Activated B cell treated with CpG ODN at 0.5 μM for 24 hours (primary cell): ENCODE measurements at regions not wholly inside any gene's neighbourhood (a gene's known extent, or its start where the extent isn't known, plus 50 kb on each side); places are given as distances from the start of the nearest gene placed in this dataset.

Experiments used
- ATAC-seq: fragments of 200-7000 bp; cut with Tn5 transposase; one replicate; pipeline ENCODE4 v1.10.0; 2021; ENCODE audit warnings: low read depth, mild to moderate bottlenecking, moderate library complexity
- CTCF ChIA-PET: fragments of 350-600 bp; sonication (Branson Sonifier 250); formaldehyde crosslinking; loops from one replicate; lab custom pipeline; 2021; ENCODE audit warnings: antibody characterized with exemption; lab: Charles Lee
- POLR2A ChIA-PET: fragments of 350-600 bp; sonication (Branson Sonifier 250); formaldehyde crosslinking; loops from one replicate; lab custom pipeline; 2021; ENCODE audit warnings: antibody characterized with exemption; lab: Charles Lee
- DNase-seq: peaks from one replicate; pipeline ENCODE4 v3.0.0; 2022
- H3K27ac Mint-ChIP-seq: one replicate; pipeline ENCODE4 v1.8.0; 2020; ENCODE audit warnings: mixed read lengths
- H3K27me3 Mint-ChIP-seq: one replicate; pipeline ENCODE4 v1.8.0; 2021; ENCODE audit warnings: mixed read lengths
- H3K36me3 Mint-ChIP-seq: one replicate; pipeline ENCODE4 v1.8.0; 2021; ENCODE audit warnings: low read depth, mixed read lengths
- H3K4me1 Mint-ChIP-seq: one replicate; pipeline ENCODE4 v1.8.0; 2021; ENCODE audit warnings: mixed read lengths
- H3K4me3 Mint-ChIP-seq: one replicate; pipeline ENCODE4 v1.8.0; 2020; ENCODE audit warnings: mild to moderate bottlenecking, mixed read lengths
- H3K9me3 Mint-ChIP-seq: one replicate; pipeline ENCODE4 v1.8.0; 2020; ENCODE audit warnings: mixed read lengths
- intact Hi-C: fragments of 100-400 bp; cut with micrococcal nuclease; formaldehyde crosslinking; loops from one replicate; pipeline ENCODE4 v1.15.1; 2024
- TF ChIP-seq, protein P1 (sequence below): fragments of 200-600 bp; IDR thresholded peaks from one replicate; pipeline ENCODE4 v1.8.0; 2022; ENCODE audit warnings: antibody characterized with exemption, mild to moderate bottlenecking

DNA sequence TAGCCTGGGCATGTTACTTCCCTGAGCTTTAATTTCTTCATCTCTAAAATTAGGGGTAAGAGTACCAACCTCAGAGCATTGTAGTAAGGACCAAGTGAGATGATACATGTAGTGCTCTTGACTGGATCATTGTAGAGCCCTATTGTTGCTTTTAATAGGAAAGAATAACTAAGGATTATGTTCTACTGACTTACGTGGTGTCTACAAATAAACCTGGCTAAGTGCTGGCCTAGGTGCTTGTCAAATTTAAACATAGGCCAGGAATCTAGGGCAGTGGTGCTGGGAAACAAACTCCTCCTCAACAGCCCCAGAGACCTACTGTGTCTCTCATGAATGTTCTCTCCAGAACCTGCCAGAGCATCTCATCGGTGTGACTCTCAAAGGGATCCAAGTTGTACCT is 69.4 kb downstream of the ABCC12 start:
- TF ChIP-seq, protein P1, sequence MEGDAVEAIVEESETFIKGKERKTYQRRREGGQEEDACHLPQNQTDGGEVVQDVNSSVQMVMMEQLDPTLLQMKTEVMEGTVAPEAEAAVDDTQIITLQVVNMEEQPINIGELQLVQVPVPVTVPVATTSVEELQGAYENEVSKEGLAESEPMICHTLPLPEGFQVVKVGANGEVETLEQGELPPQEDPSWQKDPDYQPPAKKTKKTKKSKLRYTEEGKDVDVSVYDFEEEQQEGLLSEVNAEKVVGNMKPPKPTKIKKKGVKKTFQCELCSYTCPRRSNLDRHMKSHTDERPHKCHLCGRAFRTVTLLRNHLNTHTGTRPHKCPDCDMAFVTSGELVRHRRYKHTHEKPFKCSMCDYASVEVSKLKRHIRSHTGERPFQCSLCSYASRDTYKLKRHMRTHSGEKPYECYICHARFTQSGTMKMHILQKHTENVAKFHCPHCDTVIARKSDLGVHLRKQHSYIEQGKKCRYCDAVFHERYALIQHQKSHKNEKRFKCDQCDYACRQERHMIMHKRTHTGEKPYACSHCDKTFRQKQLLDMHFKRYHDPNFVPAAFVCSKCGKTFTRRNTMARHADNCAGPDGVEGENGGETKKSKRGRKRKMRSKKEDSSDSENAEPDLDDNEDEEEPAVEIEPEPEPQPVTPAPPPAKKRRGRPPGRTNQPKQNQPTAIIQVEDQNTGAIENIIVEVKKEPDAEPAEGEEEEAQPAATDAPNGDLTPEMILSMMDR: no peak
- no peaks in the 10 kb centered on the region for H3K4me1 Mint-ChIP-seq
- no peak for DNase-seq
- H3K36me3 Mint-ChIP-seq: no peaks in the 10 kb centered on the region
- no peak overlapping the region for H3K4me3 Mint-ChIP-seq
- no peaks in the 10 kb centered on the region for H3K9me3 Mint-ChIP-seq
- no peak for ATAC-seq
- H3K27ac Mint-ChIP-seq: no peak overlapping the region
- ChIA-PET CTCF (no interaction called here), POLR2A (no interaction called here)
- H3K27me3 Mint-ChIP-seq: peaks cover 9% of the 10 kb centered on the region
- intact Hi-C loops: no loop called here

DNA sequence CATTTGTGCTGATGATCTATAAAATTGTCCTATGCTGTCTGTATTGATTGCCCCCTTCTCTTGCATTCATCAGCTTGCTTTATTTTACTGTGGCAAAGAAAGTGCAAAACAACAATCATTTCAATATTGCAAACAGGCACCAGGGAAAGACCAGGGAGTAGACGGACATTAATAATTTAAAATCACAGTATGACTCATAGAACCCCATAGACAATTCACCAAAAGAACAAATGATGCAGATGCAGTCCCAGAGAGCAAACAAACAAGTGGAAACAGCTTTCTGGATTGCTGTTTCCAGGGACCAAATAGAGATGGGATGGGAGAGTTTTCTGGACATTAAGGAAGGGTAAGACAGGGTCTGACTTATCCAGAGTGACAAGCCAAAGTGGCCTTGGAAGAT is 70.1 kb downstream of the ABCC12 start:
- H3K4me3 Mint-ChIP-seq: no peak overlapping the region
- CTCF ChIA-PET: no interaction called here

DNA sequence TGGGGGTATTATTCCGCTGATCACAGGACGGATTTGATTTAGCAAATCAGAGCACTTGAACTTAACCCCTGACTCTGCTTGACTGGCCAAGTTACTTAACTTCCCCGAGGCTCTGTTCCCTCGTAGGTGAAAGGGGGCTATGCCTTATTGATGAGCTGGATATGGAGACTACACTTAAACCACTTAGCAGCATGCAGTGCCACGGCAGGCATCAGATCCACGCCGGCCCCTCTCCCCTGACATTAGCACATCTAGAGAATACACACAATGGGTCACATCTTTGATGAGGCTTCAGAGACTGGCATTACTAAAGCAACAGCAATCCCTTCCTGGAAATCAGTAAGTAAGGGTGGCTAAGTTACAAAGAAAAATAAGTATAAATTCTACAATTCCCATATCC is 71.0 kb downstream of the ABCC12 start:
- TF ChIP-seq, protein P1: no peak
- POLR2A ChIA-PET: no interaction called here
- Mint-ChIP-seq H3K9me3 (no peaks in the 10 kb centered on the region), H3K4me1 (no peaks in the 10 kb centered on the region), H3K27ac (no peak overlapping the region), H3K27me3 (peaks cover 8% of the 10 kb centered on the region), H3K36me3 (no peaks in the 10 kb centered on the region), H3K4me3 (no peak overlapping the region)
- CTCF ChIA-PET: no interaction called here
- DNase-seq (no peak), ATAC-seq (no peak)
- intact Hi-C loops: no loop called here

More for the DNA sequence above, 70.1 kb downstream of the ABCC12 start:
- POLR2A ChIA-PET: no interaction called here
- intact Hi-C loops: no loop called here
- DNase-seq: no peak
- H3K27ac Mint-ChIP-seq: no peak overlapping the region
- H3K36me3 Mint-ChIP-seq: no peaks in the 10 kb centered on the region
- no peaks in the 10 kb centered on the region for H3K9me3 Mint-ChIP-seq
- ATAC-seq: no peak
- H3K27me3 Mint-ChIP-seq: peaks cover 8% of the 10 kb centered on the region
- TF ChIP-seq, protein P1: no peak
- no peaks in the 10 kb centered on the region for H3K4me1 Mint-ChIP-seq

DNA sequence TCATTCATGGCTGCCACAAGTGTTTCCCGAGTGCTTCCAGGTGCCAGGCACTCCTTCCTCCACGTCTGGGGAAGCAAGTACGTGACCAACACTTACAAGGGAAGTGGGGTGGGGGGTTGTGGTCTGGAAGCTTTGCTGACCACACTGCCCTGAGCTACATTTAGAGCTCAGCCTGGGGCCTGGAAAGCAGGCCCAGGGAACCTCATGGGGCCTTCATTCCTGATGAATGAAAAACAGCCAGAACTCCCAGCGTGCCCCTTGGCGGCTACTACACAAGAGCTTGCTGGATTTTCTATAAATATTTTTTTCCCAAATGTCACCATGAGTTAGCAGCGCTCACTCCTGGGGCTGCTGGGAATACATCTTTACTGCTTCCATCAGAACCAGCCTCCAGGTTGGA is 73.3 kb downstream of the ABCC12 start:
- Mint-ChIP-seq H3K36me3 (no peaks in the 10 kb centered on the region), H3K27ac (no peak overlapping the region), H3K9me3 (no peaks in the 10 kb centered on the region), H3K4me1 (no peaks in the 10 kb centered on the region), H3K27me3 (peaks cover 13% of the 10 kb centered on the region), H3K4me3 (no peak overlapping the region)
- TF ChIP-seq, protein P1: no peak
- POLR2A ChIA-PET: no interaction called here
- DNase-seq: no peak
- ATAC-seq: no peak
- intact Hi-C loops: no loop called here
- CTCF ChIA-PET: no interaction called here

DNA sequence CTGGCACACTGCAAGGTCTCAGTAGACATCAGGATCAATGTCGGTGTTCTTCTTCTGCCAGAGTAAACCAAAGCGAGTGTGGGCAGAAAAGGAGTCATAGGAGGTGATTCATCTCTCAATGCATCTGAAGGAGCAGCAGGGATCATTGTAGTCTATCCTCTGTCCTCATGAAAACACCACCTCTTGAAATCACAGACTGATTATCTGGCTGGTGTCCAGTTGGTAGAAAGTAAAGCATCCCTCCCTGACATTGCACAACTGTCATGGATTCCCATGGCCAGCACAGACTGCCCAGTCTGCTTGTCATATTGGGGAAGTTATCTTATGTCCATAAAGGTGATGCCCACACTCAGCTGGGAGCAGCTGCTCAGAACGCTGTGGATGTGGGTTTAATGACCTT is 74.1 kb downstream of the ABCC12 start:
- POLR2A ChIA-PET: no interaction called here
- peaks cover 13% of the 10 kb centered on the region for H3K27me3 Mint-ChIP-seq
- intact Hi-C loops: no loop called here
- TF ChIP-seq, protein P1: no peak
- no peak for DNase-seq
- no peaks in the 10 kb centered on the region for H3K4me1 Mint-ChIP-seq
- no peak overlapping the region for H3K27ac Mint-ChIP-seq
- ATAC-seq: no peak
- no peak overlapping the region for H3K4me3 Mint-ChIP-seq
- no peaks in the 10 kb centered on the region for H3K9me3 Mint-ChIP-seq
- CTCF ChIA-PET: no interaction called here
- H3K36me3 Mint-ChIP-seq: no peaks in the 10 kb centered on the region
